H7 (cell line): ENCODE measurements at regions not wholly inside any gene's neighbourhood (a gene's known extent, or its start where the extent isn't known, plus 50 kb on each side); places are given as distances from the start of the nearest gene placed in this dataset.

Experiments
- DNase-seq: peaks from one replicate; pipeline ENCODE4 v3.0.0; 2012
- H3K27me3 ChIP-seq: 2 replicates; pipeline ENCODE4 v1.6.0; 2011; ENCODE audit warnings: mild to moderate bottlenecking, low read length; ENCODE audit not compliant: control insufficient read depth, insufficient read depth
- H3K36me3 ChIP-seq: replicated peaks from 2 replicates; pipeline ENCODE4 v1.5.1; 2011; ENCODE audit warnings: low read length; ENCODE audit not compliant: control insufficient read depth, insufficient read depth
- H3K4me3 ChIP-seq: 2 replicates; pipeline ENCODE4 v1.5.1; 2011; ENCODE audit warnings: low read depth, mild to moderate bottlenecking, control low read depth, low read length, moderate library complexity; ENCODE audit not compliant: insufficient read depth

DNA sequence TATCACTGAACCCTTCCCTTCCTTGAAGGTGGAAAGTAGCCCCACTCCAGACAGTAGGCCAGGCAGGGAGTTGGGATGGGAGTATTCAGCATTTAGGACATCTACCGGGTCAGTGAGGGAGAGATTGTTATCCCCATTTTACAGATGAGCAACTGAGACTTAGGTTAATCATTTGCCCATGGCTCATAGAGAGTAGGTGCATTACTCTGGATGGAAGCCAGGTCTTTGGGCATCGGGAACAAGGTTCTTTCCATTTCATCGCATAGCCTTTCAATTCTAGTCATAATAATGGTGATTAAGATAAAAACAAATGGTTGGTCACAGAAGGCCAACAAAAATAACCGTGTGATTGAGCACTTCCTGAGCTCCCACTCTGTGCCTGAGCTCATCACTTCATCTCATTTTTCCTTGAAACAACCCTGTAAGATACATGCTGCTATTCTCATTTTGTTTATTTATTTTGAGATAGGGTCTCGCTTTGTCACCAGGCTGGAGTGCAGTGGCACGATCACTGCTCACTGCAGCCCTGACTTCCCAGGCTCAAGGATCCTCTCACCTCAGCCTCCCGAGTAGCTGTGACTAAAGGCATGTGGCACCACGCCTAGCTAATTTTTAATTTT is 64.8 kb downstream of the NAV1 start:
- Histone ChIP-seq H3K4me3 (no peak overlapping the region), H3K27me3 (no peaks in the 10 kb centered on the region; the same call in 1 of the 2 replicates), H3K36me3 (no peaks in the 10 kb centered on the region)
- no peak for DNase-seq

DNA sequence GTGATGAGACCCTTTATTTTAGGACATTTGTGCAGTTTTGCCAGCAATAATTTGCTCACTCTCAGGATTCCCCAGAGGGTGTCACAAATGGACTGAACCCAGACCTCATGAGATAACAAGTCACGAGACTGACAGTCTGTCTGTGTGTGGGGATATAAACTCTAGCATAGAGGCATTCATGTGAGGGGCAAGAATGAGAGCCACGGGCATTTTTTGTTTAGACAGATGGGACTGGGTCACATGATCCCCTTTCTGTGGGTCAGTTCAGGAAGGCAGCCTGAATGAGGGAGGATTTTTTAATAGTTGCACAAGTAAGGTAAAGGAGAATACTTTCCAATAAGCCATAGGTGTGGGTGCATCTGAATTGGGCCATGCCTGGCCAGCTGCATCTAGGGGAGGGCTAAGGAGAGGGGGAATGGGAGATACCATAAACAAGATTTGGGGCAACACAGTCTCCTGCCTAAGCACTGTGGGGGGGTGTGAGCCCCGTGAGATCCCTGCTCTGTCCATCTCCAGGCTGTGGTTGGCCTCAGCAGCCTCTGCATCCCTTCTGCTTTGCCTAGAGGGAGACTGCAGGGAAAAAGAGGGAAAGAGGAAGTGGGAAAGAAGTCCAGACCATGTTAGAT is 66.6 kb downstream of the NAV1 start:
- Histone ChIP-seq H3K4me3 (no peak overlapping the region), H3K27me3 (no peaks in the 10 kb centered on the region; the same call in 1 of the 2 replicates), H3K36me3 (no peaks in the 10 kb centered on the region)
- DNase-seq: no peak

DNA sequence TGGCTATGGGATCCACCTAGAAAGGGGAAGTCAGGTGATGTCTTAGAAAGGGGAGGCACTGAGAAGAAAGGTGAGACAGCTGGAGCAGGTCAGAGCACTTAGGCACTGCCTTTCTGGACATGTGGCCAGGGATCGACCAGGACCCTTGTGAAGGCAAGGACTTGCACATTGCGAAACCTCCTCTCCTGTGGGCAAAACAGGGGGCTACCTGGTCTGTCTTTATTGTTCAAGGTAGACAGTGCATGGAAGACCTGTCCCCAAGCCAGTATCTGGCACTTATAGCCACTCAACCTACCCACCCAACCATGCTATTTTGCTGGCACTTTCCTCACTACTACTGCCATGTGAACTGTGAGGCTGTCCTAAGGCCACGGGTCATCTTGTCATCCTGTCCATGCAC is 67.2 kb downstream of the NAV1 start:
- DNase-seq: no peak
- Histone ChIP-seq H3K27me3 (no peaks in the 10 kb centered on the region; the same call in 1 of the 2 replicates), H3K36me3 (no peaks in the 10 kb centered on the region), H3K4me3 (no peak overlapping the region)

DNA sequence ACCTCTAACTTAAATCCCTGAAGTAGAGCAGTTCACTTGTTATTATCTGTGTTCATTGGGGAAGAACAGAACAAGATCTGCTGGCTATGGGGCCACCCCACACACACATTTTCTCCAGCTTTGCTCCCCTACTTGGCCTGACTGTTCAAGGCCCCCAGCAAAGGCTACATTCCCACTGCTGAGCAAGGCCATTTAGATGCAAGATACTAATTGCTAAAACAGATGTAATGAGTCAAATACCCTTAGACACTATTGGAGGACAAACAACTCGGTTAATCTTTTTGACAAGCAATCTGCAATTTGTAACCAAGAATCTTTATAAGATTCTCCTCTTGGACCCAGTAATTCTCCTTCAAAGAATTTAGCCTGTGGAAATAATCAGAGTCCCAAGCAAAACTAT is 67.7 kb downstream of the NAV1 start:
- H3K36me3 ChIP-seq: no peaks in the 10 kb centered on the region
- H3K27me3 ChIP-seq: no peaks in the 10 kb centered on the region; the same call in 1 of the 2 replicates
- no peak for DNase-seq
- no peak overlapping the region for H3K4me3 ChIP-seq

DNA sequence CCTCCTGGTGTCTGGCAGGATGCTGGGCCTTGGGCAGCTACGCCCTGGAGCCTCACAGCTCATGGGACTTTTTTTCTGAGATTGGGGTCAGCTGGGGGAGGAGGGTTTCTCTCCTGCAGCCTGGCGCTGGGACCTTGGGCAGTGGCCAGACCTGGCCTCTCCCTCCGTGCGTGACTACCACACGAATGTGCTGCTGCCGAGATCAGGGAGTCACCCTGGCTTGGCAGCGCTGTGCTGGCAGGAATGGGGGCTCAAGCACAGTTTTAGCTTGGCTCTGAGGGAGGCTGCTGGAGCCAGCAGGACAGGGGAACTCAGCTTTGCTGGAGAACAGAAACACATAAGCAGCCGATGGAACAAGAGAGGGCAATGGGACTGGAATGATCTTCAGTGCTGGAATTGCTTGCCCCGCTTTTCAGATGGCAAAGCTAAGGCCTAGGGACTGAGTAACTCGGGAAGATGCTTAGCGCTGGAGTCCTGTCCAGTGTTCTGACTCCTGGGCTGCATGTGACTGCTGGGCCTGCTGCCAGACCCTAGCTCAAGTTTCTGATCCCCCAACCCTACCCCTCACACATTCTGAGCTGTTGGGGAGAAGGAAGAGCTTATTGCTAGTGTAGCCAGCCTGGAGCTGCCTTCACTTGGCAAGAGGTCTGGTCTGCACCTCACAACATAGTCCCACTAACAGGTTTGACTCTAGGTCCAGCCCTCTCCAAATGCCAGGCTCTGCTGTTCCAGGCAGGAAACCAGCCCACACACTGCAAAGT is 69.9 kb downstream of the NAV1 start:
- no peak for DNase-seq
- Histone ChIP-seq H3K36me3 (no peaks in the 10 kb centered on the region), H3K4me3 (no peak overlapping the region), H3K27me3 (peaks cover 2% of the 10 kb centered on the region; the same call in 1 of the 2 replicates)

DNA sequence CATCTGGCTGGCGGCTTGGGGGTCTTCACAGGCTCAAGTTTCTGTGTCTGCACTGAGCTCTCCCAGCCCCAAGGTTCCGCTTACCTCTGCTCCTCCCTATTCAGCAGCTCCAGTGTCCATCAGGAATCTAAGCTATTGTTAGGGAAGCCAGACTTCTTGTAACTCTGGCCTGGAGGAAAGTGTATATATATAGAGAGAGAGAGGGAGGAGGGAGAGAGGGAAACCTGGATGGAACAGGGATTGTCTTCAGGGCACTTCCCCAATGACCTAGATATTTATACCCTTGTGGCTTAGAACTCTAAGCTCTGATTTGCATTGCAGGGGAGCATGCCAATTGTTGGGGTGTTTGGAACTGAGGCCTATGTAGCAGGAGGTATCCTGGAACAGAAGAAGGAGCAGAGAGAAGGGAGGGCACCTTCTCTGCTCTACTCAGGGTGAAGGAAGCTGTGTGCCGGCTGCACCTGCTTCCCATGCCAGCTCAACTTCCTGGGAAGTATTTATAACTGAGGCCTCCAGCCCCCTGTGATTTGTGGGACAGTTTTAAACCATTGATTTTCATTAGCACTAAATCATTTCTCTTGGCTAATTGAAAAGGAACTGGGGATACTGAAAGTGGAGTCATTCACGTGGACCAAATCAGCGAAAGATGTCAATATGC is 70.9 kb downstream of the NAV1 start:
- no peak for DNase-seq
- H3K36me3 ChIP-seq: no peaks in the 10 kb centered on the region
- peaks cover 2% of the 10 kb centered on the region; the same call in 1 of the 2 replicates for H3K27me3 ChIP-seq
- no peak overlapping the region for H3K4me3 ChIP-seq

DNA sequence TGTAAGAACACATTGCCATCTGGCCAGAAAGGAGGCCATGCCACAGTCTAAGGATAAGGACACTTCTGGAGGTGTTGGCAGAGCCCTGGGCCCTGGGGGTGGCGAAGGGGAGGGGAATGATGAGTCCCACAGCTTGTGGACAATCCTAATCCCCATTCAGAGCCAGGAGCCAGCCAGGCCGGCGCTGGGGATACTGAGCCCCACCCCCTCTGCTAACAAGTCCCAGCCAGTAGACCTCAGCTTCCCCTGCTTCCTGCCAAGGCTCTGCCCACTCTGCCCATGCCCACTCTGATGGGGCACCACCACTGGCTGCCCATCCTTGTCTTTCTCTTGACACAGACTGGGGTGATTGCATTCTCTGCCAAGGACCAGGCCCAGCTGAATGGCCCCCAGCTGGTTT is 71.9 kb downstream of the NAV1 start:
- Histone ChIP-seq H3K36me3 (no peaks in the 10 kb centered on the region), H3K4me3 (no peak overlapping the region), H3K27me3 (peaks cover 3% of the 10 kb centered on the region; the same call in 1 of the 2 replicates)
- no peak for DNase-seq

DNA sequence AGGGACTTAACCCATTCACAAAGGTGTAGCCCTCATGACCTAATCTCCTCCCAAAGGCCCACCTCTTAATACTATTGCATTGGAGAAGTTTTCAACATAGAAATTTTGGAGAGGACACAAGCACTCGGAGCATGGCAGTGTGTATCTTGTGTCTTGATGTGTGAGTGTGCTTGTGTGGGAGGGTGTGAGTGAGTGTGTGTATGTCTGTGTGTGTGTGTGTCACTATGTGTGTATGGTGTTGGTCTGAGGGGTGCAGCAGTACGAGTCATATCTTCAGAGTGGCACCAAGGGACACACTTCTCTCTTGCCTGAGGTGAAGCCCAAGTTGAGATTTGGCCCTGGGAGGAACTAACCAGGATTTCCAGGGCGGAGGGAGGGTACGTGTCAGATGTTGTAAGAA is 73.7 kb downstream of the NAV1 start:
- no peak for DNase-seq
- Histone ChIP-seq H3K36me3 (no peaks in the 10 kb centered on the region), H3K27me3 (peaks cover 3% of the 10 kb centered on the region; the same call in 1 of the 2 replicates), H3K4me3 (no peak overlapping the region)

DNA sequence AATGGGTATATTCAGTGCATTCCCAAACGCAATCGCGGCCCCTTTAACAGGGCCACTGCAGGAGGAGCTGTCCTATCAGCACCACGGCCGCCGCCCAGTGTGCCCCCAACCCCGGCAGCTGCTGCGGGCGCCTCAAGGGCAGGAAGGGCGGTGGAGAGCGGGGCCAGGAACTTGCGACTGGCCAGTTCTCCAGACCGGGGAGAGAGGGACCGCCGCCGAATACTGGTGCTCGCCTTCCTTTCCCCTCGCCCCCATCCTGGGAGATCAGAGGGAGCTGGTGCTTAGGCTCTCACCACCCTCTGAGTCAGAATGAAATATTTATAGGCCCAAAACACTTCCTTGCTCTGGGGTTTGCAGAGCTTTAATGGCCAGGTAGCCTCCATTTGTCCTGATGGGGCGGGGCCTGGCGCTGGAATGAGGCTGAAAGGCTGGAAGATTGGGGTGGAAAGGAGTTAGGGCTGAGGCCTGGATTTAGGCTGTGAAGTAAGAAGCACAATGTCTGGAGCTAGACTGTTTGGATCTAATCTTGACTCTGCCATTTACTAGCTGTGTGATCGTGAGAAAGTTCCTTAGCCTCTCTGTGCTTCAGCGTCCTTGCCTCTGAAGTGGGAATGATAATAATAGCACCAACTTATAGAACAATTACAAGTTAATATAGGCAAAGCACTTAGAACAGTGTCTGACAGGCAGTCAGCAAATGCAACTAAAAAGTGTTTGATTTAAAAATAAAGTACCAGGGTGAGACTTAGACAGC is 75.5 kb downstream of the NAV1 start:
- Histone ChIP-seq H3K27me3 (peaks cover 3% of the 10 kb centered on the region; the same call in 1 of the 2 replicates), H3K36me3 (no peaks in the 10 kb centered on the region), H3K4me3 (peak overlapping the region; percentile 30; the same call in 1 of the 2 replicates)
- peak; percentile 95 for DNase-seq

DNA sequence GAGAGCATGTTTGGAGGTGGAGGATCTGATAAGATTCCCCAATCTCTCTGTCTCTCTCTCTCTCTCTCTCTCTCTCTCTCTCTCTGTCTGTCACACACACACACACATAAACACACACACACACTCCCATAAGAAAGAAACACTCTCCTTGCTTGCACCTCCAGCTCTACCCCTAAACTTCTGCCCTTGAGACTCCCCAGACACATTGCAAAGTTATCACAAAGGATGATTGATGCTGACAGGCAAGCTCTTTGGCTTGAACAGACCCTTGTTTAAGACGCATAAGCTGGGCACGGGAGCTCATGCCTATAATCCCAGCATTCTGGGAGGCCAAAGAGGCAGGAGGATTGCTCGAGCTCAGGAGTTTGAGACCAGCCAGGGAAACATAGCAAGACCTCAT is 78.2 kb downstream of the NAV1 start:
- Histone ChIP-seq H3K27me3 (peaks cover 3% of the 10 kb centered on the region; the same call in 1 of the 2 replicates), H3K4me3 (no peak overlapping the region), H3K36me3 (no peaks in the 10 kb centered on the region)
- DNase-seq: no peak

DNA sequence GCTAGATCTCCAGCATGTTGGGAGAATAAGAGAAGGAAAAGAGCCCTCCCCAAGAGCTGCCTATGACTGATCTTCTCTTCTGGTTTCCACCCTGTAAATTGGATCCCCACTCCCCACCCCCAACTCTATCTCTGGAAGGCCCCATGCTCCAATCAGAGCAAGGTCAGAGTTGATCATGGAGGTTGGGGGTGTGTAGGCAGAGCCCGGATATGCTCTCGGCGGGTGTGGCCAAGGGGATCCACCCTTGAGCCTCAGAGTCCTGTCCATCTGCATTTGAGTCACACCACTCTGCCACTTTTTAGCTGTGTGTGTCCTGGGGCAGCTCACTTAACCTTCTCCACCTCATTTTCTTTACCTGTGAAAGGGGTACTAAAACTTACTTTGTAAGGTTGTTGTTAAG is 79.5 kb downstream of the NAV1 start:
- Histone ChIP-seq H3K4me3 (no peak overlapping the region), H3K36me3 (no peaks in the 10 kb centered on the region), H3K27me3 (peaks cover 2% of the 10 kb centered on the region; the same call in 1 of the 2 replicates)
- no peak for DNase-seq

DNA sequence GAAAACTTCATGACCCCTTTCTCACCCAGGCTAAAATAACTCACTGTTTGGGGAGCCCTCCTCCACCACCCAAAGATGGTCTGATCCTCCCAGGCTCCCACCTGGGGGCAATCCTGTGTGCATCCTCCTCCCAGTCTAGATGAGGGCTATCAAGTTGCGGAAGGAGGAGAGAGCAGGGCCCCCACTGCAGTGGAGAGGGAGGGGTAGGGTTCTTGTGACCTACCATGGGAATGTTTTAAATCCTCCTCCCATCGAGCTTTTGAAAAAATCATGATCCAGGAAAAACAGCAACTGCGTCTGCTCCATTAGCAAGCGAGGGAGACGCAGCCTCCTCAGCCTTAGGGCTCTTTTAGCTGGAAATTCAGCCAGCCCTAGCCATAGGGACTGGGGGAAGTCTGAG is 80.0 kb downstream of the NAV1 start:
- peaks cover 2% of the 10 kb centered on the region; the same call in 1 of the 2 replicates for H3K27me3 ChIP-seq
- H3K4me3 ChIP-seq: no peak overlapping the region
- H3K36me3 ChIP-seq: no peaks in the 10 kb centered on the region
- no peak for DNase-seq

DNA sequence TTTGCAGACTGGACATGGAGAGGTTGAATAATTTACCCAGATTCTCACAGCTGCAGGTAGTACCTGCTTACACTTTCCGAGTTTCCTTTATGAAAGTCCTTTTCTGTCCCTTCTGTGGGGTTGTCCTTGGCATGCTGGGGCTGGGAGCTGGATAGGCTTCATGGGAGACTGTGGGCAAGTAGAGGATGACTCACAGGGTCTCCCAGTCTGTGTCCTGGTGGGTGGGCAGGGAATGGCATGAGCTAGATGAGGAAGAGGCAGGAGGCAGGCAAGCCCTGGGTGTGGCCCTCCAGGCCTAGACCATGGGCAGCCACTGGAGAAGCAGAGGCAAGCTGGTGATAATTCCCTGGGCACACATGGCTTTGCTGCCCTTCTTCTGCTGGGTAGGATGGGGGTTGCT is 80.6 kb downstream of the NAV1 start:
- H3K36me3 ChIP-seq: no peaks in the 10 kb centered on the region
- no peak overlapping the region for H3K4me3 ChIP-seq
- peaks cover 2% of the 10 kb centered on the region; the same call in 1 of the 2 replicates for H3K27me3 ChIP-seq
- DNase-seq: no peak

DNA sequence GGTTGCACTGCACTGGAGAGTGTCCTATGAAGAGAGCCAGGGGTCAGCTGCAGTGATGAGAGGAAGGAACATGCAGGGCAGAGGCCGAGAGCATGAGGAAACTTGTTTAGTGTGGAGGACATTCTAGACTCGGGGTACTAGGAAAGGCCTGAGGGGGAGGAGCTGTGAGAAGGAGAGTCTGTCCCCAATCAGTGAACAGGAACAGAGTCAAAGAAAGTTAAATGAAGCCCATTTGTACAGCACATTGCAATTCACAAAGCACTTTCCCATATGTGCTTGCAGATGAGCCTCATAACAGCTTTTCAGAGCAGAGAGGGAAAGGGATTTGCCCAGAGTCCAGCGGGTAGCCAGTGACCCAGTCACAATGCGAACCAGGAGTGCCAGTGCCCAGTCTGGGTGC is 83.4 kb downstream of the NAV1 start:
- Histone ChIP-seq H3K4me3 (no peak overlapping the region), H3K36me3 (no peaks in the 10 kb centered on the region), H3K27me3 (no peaks in the 10 kb centered on the region)
- no peak for DNase-seq
